PC-9 (cell line): ENCODE measurements at regions not wholly inside any gene's neighbourhood (a gene's known extent, or its start where the extent isn't known, plus 50 kb on each side); places are given as distances from the start of the nearest gene placed in this dataset.

ENCODE experiments used
- BruUV-seq: library from RNA; stranded (reverse); fragments of 400-500 nt; replicated peaks from 2 replicates; lab custom pipeline; 2021; lab: Mats Ljungman, UMichigan
- CTCF ChIA-PET: fragments of 300-600 bp; sonication (Branson Sonifier 250); formaldehyde crosslinking; loops from one replicate; lab custom pipeline; 2022; ENCODE audit warnings: antibody characterized with exemption; lab: Charles Lee
- POLR2A ChIA-PET: fragments of 300-600 bp; sonication (Branson Sonifier 250); formaldehyde crosslinking; loops from one replicate; lab custom pipeline; 2022; ENCODE audit warnings: antibody characterized with exemption; ENCODE audit not compliant: unreplicated experiment; lab: Charles Lee
- DNase-seq, 2 experiments: peaks; one replicate each; pipeline versions ENCODE4 v3.0.0 to v3.0.0-alpha.2; 2015 to 2022; ENCODE audit warnings: mixed read lengths in 1 of 2
- H2AFZ ChIP-seq: fragments of 200-600 bp; sonication (generic); 2 replicates; pipeline ENCODE4 v1.8.1; 2017; ENCODE audit warnings: antibody characterized with exemption
- H3F3A ChIP-seq: fragments of 200-600 bp; sonication (generic); 2 replicates; pipeline ENCODE4 v1.8.1; 2017; ENCODE audit warnings: antibody characterized with exemption, mild to moderate bottlenecking, low read depth; ENCODE audit not compliant: insufficient read depth
- H3K27ac ChIP-seq: fragments of 200-600 bp; sonication (generic); 2 replicates; pipeline ENCODE4 v1.6.1; 2016; ENCODE audit warnings: mixed run types
- H3K27me3 ChIP-seq: fragments of 200-600 bp; sonication (generic); 2 replicates; pipeline ENCODE4 v1.6.1; 2016; ENCODE audit warnings: low read depth, mixed run types; ENCODE audit not compliant: insufficient read depth
- H3K36me3 ChIP-seq: fragments of 200-600 bp; sonication (generic); 2 replicates; pipeline ENCODE4 v1.6.1; 2016; ENCODE audit warnings: low read depth, mixed run types
- H3K4me1 ChIP-seq: fragments of 200-600 bp; sonication (generic); replicated peaks from 2 replicates; pipeline ENCODE4 v1.6.1; 2016; ENCODE audit warnings: mixed run types; ENCODE audit not compliant: insufficient read depth
- H3K4me2 ChIP-seq: fragments of 200-600 bp; sonication (generic); 2 replicates; pipeline ENCODE4 v1.6.1; 2017; ENCODE audit warnings: mixed run types
- H3K4me3 ChIP-seq: fragments of 200-600 bp; sonication (generic); 2 replicates; pipeline ENCODE4 v1.6.1; 2016; ENCODE audit warnings: mixed run types
- H3K79me2 ChIP-seq: fragments of 200-600 bp; sonication (generic); 2 replicates; pipeline ENCODE4 v1.6.1; 2017; ENCODE audit warnings: low read depth, mixed run types
- H3K9me2 ChIP-seq: fragments of 200-600 bp; sonication (generic); 2 replicates; pipeline ENCODE4 v1.8.1; 2017; ENCODE audit warnings: mild to moderate bottlenecking; ENCODE audit not compliant: insufficient read depth
- H3K9me3 ChIP-seq: fragments of 200-600 bp; sonication (generic); 2 replicates; pipeline ENCODE4 v1.8.1; 2016; ENCODE audit warnings: low read depth; ENCODE audit not compliant: insufficient read depth
- H4K20me1 ChIP-seq: fragments of 200-600 bp; sonication (generic); 2 replicates; pipeline ENCODE4 v1.8.1; 2017; ENCODE audit not compliant: insufficient read depth
- EZH2 ChIP-seq: fragments of 200-600 bp; sonication (generic); IDR thresholded peaks from 2 replicates; pipeline ENCODE4 v1.8.0; 2017; ENCODE audit warnings: antibody characterized with exemption, low read depth
- intact Hi-C: fragments of 100-400 bp; cut with micrococcal nuclease; formaldehyde crosslinking; loops from one replicate; pipeline ENCODE4 v1.10.0; 2022; ENCODE audit not compliant: unreplicated experiment
- TF ChIP-seq, protein P1 (sequence below): fragments of 200-600 bp; sonication (generic); conservative IDR thresholded peaks from 2 replicates; pipeline ENCODE4 v1.6.1; 2017; ENCODE audit warnings: mixed run types, antibody characterized with exemption, mild to moderate bottlenecking, moderate library complexity

DNA sequence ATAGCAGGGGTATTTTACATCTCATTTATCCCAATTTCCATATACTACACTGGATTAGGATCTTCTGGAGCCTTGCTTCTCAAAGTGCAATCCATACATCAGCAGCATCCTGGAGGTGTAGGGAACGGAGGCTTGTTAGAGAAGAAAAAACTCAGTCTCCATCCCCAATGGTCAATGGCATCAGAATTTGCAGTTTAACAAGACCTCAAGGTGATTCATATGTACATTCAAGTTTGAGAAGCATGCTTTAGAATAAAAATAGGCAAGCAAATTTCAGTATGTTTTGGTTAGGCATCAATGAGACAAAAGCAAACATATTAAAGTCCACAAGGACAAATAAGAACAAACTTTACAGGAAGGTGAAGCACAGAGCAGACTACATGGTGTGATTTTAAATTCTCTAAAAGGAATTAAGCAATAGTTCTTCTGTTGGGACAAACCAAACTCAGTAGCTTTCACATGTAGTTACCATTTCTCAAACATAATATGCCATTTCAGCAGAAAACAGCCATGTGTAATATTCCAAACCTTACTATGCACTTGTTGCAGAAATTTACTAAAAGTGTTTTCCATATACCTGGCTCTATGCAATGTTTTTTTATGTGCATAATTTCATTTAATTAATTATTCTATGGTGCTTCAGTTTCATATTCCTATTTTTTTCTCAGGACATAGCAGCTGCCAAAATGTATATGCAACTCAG is 360.3 kb upstream of the NECTIN3 start:
- H3K9me3 ChIP-seq: no peaks in the 10 kb centered on the region
- H3K79me2 ChIP-seq: no peaks in the 10 kb centered on the region
- CTCF ChIA-PET: no interaction called here
- DNase-seq: no peak
- H2AFZ ChIP-seq: no peak overlapping the region
- H3K36me3 ChIP-seq: no peaks in the 10 kb centered on the region
- no peaks in the 10 kb centered on the region for H3K9me2 ChIP-seq
- no peak overlapping the region for H3K27ac ChIP-seq
- POLR2A ChIA-PET: no interaction called here
- TF ChIP-seq, protein P1, sequence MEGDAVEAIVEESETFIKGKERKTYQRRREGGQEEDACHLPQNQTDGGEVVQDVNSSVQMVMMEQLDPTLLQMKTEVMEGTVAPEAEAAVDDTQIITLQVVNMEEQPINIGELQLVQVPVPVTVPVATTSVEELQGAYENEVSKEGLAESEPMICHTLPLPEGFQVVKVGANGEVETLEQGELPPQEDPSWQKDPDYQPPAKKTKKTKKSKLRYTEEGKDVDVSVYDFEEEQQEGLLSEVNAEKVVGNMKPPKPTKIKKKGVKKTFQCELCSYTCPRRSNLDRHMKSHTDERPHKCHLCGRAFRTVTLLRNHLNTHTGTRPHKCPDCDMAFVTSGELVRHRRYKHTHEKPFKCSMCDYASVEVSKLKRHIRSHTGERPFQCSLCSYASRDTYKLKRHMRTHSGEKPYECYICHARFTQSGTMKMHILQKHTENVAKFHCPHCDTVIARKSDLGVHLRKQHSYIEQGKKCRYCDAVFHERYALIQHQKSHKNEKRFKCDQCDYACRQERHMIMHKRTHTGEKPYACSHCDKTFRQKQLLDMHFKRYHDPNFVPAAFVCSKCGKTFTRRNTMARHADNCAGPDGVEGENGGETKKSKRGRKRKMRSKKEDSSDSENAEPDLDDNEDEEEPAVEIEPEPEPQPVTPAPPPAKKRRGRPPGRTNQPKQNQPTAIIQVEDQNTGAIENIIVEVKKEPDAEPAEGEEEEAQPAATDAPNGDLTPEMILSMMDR: no peak
- no peak for TF ChIP-seq EZH2
- BruUV-seq: no TSS peak
- no peak overlapping the region for H3K4me2 ChIP-seq
- H3F3A ChIP-seq: no peaks in the 10 kb centered on the region
- no peaks in the 10 kb centered on the region for H3K4me1 ChIP-seq
- no peaks in the 10 kb centered on the region for H4K20me1 ChIP-seq
- intact Hi-C loops: no loop called here
- no peaks in the 10 kb centered on the region for H3K27me3 ChIP-seq
- H3K4me3 ChIP-seq: no peak overlapping the region

DNA sequence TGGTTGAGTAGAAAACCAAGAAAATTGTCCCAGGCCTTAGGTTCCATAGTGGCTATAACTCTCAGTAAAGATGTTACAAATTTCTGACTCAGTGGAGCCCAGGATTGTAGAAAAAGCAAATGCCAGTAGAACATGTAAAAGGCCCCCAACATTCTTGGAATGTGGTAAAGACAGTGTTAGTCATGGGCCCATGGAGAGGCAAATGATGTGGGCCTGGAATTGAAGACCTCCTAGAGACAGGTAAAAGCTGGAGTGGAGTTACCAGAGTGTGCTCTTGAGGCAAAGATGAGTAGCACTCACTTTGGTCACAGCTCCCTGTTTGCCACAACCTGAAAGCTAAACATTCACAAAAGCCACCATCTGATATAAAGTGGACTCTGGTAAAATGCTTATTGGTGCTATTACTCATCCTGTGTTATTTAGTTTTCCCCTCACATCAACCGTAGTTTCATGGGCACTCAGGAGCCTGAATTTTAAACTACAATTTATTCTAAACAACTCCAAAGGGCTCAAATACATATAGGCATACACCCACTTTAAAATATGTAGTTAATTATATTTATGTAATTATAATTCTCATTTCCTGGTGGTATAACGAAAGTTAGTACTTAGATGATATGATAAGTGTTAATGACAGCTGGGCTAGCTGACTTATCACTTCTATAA is 359.6 kb upstream of the NECTIN3 start:
- no peak overlapping the region for H3K4me3 ChIP-seq
- no peak overlapping the region for H3K4me2 ChIP-seq
- H3K36me3 ChIP-seq: no peaks in the 10 kb centered on the region
- no peaks in the 10 kb centered on the region for H3K9me2 ChIP-seq
- TF ChIP-seq, protein P1: no peak
- no peak for TF ChIP-seq EZH2
- H3K4me1 ChIP-seq: no peaks in the 10 kb centered on the region
- no peaks in the 10 kb centered on the region for H4K20me1 ChIP-seq
- no peaks in the 10 kb centered on the region for H3K79me2 ChIP-seq
- H3K9me3 ChIP-seq: no peaks in the 10 kb centered on the region
- intact Hi-C loops: no loop called here
- H3K27ac ChIP-seq: no peak overlapping the region
- ChIA-PET CTCF (no interaction called here), POLR2A (no interaction called here)
- BruUV-seq: no TSS peak
- H3K27me3 ChIP-seq: no peaks in the 10 kb centered on the region
- H3F3A ChIP-seq: no peaks in the 10 kb centered on the region
- DNase-seq: no peak
- H2AFZ ChIP-seq: no peak overlapping the region

DNA sequence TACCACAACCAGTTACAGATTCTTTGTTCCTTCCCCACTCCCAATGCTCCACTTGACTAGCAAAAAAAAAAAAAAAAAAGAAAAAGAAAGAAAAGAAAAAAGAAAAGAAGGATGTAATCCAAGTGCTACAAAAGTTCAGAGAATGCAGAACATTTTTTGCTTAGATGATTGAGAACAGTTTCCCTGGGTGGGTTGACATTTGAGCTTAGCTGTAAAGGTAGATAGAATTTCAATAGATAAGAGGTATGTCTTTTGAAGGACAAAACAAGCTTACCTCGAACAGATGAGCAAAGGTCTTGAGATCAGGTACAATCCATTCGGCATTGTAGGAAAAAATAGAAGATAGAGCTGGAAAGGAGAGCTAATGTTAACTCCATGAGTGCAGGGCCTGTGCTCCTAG is 344.6 kb upstream of the NECTIN3 start:
- H3K27ac ChIP-seq: no peak overlapping the region
- H3K4me2 ChIP-seq: no peak overlapping the region
- no peak for DNase-seq
- no peak overlapping the region for H3K4me3 ChIP-seq
- no peaks in the 10 kb centered on the region for H3F3A ChIP-seq
- no peaks in the 10 kb centered on the region for H3K4me1 ChIP-seq
- no peaks in the 10 kb centered on the region for H3K9me2 ChIP-seq
- no peaks in the 10 kb centered on the region for H3K27me3 ChIP-seq
- no peak for TF ChIP-seq EZH2
- TF ChIP-seq, protein P1: no peak
- no peaks in the 10 kb centered on the region for H3K9me3 ChIP-seq
- intact Hi-C loops: no loop called here
- H4K20me1 ChIP-seq: no peaks in the 10 kb centered on the region
- ChIA-PET POLR2A (interaction anchor here (0.7 kb wide), 1 partner anchor 11 kb away, joined by 31 read pairs; no protein-coding TSS in a partner anchor), CTCF (interaction anchor here (0.7 kb wide), 1 partner anchor 1867 kb away, joined by 3 read pairs; no protein-coding TSS in a partner anchor)
- no peak overlapping the region for H2AFZ ChIP-seq
- H3K79me2 ChIP-seq: no peaks in the 10 kb centered on the region
- no peaks in the 10 kb centered on the region for H3K36me3 ChIP-seq
- BruUV-seq: no TSS peak
